ENCODE measurements at regions not wholly inside any gene's neighbourhood (a gene's known extent, or its start where the extent isn't known, plus 50 kb on each side); places are given as distances from the start of the nearest gene placed in this dataset.
"Not testable (repeated sequence)": the region's sequence is repeated elsewhere in the genome, so short reads cannot be mapped to it uniquely, and the experiment has no call there.

DNA sequence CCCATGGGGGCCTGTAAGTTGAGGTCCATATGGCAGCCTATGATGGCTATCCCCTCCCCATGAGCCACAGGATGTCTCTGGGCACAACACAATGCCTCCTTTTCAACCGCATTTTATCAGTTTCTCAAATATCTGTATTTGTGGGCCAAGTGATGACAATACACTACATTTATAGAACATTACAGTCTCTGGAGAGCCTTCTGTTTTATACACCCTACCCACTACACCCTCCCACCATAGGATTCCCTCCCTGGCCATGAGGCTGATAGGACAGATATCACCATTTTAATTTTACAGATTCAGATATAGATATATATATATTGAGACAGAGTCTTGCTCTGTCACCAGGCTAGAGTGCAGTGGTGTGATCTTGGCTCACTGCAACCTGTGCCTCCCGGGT is 236.8 kb downstream of the ENC1 start:
- no peak for DNase-seq (ENCODE audit: low spot score)

GRCh38 chr5:74402553-74402952 is 238.0 kb downstream of the ENC1 start:
- no peak for DNase-seq (ENCODE audit: low spot score)

- DNase-seq (ENCODE audit: low spot score) = no peak
Observed at GRCh38 chr5:74401946-74402320, 238.6 kb downstream of the ENC1 start.

GRCh38 chr5:74401281-74401945 is 239.1 kb downstream of the ENC1 start:
- no peak for DNase-seq (ENCODE audit: low spot score)

GRCh38 chr5:74400067-74400466 is 240.5 kb downstream of the ENC1 start:
- DNase-seq (ENCODE audit: low spot score) = no peak

DNA sequence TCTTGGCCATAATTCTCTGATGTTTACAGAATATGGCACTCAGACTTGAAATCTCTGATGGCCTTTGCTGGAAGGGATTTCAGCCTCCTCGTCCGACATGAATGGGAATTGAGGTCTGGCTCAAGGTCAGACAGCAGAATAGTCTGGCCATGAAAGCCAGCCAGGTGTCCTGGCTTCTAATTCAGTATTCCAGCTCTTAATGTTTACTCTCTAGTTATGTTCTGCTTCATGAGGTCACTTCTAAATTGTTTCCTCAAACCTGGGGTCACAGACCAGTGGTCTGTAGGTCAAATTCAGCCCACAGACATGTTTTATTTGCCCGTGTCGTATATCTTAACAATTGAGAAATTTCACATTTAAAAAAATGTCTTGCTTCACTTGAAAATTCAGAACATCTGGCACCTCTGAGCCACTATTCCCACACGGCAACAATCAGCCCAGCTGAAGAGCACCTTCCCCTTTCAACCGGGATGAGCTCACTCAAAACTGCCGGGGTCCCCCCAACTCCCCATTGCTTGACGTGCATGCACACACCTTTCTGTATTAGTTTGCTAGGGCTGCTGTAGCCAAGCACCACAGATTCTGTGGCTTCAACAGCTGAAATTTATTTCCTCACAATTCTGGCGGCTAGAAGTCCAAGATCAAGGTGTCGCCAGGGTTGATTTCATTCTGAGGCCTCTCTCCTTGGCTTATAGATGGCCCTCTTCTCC is 243.5 kb downstream of the ENC1 start:
- no peak for DNase-seq (ENCODE audit: low spot score)

- DNase-seq (ENCODE audit: low spot score) = no peak
Observed at GRCh38 chr5:74394916-74395880, 245.3 kb downstream of the ENC1 start.

DNA sequence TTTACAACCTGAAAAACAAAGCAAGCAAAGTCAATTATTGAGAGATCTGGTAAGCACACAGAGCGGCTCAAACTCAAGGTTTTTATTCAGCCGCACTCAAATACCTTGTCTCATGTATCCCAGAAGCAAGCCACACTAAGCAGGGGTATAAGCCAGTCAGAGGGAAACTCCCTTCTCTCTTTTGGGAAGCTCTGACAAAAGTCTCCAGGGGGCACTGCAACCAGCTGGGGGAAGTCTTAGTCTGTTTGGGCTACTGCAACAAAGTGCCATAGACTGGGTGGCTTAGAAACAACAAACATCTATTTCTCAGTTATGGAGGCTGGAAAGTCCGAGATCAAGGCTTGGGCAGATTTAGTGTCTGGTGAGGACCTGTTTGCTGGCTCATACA is 246.0 kb downstream of the ENC1 start:
- DNase-seq (ENCODE audit: low spot score) = no peak

GRCh38 chr5:74393943-74394342 is 246.6 kb downstream of the ENC1 start:
- DNase-seq (ENCODE audit: low spot score) = no peak

- no peak for DNase-seq (ENCODE audit: low spot score)
Observed at GRCh38 chr5:74392711-74393351, 247.7 kb downstream of the ENC1 start.

GRCh38 chr5:74391410-74391809 is 249.1 kb downstream of the ENC1 start:
- DNase-seq (ENCODE audit: low spot score) = no peak

DNA sequence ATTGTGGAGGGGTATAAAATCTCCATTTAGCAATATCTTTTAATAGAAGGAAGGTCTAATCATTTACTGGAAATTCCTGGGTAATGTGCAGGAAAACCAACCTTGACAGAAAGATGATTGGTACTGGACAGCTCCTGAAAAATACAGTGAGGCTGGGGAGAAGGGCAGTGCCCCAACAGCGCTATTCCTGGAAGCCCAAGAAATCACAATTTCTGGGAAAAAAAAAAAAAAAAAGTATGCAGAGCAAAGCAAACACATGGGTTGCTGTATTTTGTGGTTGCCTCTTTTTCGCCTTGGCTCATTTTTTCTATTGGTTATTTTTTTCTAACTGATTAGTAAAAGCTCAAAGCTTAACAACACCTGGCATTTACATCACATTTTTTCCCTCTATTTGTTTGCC is 249.7 kb downstream of the ENC1 start:
- no peak for DNase-seq (ENCODE audit: low spot score)

GRCh38 chr5:74390306-74390637 is 250.3 kb downstream of the ENC1 start:
- DNase-seq (ENCODE audit: low spot score) = no peak

GRCh38 chr5:74389531-74390305 is 250.8 kb downstream of the ENC1 start:
- no peak for DNase-seq (ENCODE audit: low spot score)

- DNase-seq (ENCODE audit: low spot score) = not testable (repeated sequence)
Observed at GRCh38 chr5:74388411-74388810, 252.1 kb downstream of the ENC1 start.

DNA sequence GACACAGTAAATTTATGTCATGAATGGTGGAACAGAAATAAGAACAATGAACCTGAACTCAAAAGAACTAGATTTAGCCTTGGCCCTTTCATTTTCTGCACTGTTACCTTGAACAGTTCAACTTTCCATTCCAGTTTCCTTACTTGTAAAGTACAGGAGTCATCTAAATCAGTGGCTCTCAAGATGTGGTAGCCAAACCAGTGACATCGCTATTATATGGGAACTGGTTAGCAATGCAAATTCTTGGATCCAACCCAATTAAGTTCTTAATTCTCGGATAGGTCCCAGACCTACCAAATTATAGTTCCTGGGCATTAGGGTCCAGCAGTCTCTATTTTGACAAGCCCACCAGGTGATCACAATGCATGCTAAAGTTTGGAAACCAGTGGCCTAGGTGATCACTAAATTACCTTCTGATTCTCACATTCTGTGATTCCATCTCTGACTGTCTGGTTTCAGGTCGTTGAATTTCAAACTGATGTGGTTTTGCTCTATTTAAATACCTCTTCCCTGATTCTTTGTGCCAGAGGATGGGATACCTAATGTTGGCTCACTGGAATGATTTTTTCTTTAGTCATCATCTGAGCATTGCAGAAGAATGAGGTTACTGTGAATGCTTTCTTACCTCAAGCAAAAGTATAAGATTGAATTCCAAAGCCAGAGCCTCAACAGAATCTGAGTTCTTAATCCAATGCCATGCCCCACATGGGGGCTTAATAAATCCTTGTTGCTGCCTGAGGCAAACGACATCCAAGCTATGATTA is 253.8 kb downstream of the ENC1 start:
- no peak for DNase-seq (ENCODE audit: low spot score)

- no peak for DNase-seq (ENCODE audit: low spot score)
Observed at GRCh38 chr5:74384851-74385250, 255.7 kb downstream of the ENC1 start.

DNA sequence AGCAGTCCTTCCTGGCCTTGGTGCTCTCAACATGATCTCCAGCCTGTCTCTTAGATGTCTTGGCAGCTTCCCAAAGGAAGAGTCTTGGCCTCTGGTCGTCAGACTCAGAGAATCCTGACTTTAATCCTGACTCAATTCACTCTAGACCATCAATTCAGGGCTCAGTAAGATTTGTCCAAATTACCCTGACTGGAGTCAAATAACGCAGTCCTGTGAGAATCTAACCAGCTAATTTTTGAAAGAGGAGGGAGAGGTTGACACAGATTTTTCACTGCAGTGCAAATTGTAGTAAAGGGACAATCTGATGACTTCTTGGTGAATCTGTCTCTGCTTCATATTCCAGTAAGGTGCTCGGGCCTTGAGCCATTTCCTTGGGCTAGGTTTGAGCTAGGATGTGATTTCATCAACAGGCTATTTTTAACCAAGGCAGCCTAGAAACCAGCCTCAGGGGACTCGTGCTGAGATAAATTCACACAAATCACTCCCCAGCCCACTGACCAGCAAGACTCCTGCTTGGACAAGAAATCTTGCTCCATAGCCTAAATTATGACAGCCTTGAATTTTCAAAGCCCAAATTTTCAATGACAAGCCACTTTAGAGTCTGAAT is 257.4 kb downstream of the ENC1 start:
- no peak for DNase-seq (ENCODE audit: low spot score)

DNA sequence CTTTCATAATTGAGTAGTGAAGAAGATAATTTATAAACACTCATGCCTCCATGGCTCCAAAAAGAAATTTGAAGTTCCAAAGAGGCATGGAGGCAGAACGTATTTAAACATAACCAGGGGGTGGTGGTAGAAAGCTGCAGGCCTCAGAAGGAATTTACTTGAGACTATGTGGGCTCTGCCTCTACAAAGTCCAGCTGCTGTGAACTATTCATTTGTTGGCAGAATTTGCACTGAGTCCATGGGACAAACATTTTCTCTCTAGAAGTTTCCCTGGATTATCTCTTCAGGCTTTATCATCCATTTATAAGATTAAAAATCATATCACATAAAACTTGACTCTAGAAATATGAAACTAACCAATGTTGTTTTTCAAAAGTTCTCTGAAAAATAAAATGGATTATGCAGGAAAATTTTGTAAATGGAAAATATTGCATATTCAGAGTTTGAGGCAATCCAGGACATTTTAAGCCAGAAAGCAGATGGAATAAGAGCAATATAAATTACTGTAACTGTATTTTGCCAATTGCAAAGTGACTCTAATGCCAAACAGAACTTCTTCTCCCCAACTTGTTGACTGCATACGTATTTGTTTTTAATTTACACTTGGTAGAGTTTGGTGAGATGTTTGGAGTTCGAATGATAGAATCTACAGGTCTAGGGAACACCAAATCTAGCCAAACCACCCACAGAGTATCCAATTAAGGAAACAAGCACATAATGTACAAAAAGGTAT is 258.2 kb downstream of the ENC1 start:
- no peak for DNase-seq (ENCODE audit: low spot score)

DNA sequence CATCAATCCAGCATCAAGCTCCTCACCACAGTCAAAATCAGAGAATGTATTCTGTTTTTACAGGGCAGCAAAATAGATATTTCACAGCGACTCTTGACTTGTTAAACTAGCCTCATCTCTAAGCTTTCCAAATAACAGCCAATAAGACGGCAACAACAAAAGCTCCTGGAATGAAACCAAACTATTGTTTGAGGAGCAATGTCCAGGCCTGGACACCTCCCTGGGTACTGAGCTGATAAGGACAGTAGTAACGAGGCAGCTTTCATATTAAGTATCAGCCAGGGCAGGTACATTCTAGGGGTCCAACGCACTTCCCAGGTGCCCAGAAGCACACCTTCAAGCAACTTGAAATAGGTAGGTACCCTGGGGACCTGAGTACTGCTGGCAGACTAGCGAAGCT is 260.3 kb downstream of the ENC1 start:
- no peak for DNase-seq (ENCODE audit: low spot score)
